Karpas-422 (cell line): ENCODE measurements at regions not wholly inside any gene's neighbourhood (a gene's known extent, or its start where the extent isn't known, plus 50 kb on each side); places are given as distances from the start of the nearest gene placed in this dataset.
"Not testable (repeated sequence)": the region's sequence is repeated elsewhere in the genome, so short reads cannot be mapped to it uniquely, and the experiment has no call there.

Experiments
- DNase-seq: peaks from one replicate; pipeline ENCODE4 v3.0.0-alpha.2; 2015
- H2AFZ ChIP-seq: fragments of 200-600 bp; sonication (generic); 2 replicates; pipeline ENCODE4 v1.6.1; 2014; ENCODE audit warnings: antibody characterized with exemption, low read length, mixed read lengths
- H3K27ac ChIP-seq: fragments of 200-600 bp; sonication (generic); 2 replicates; pipeline ENCODE4 v1.5.1; 2014; ENCODE audit warnings: mild to moderate bottlenecking, low read length, moderate library complexity
- H3K27me3 ChIP-seq: fragments of 200-600 bp; sonication (generic); 2 replicates; pipeline ENCODE4 v1.6.1; 2014; ENCODE audit warnings: low read length, mixed read lengths
- H3K36me3 ChIP-seq: fragments of 200-600 bp; sonication (generic); 2 replicates; pipeline ENCODE4 v1.6.1; 2014; ENCODE audit warnings: low read length, mixed read lengths; ENCODE audit not compliant: insufficient read depth
- H3K4me1 ChIP-seq: fragments of 200-600 bp; sonication (generic); 2 replicates; pipeline ENCODE4 v1.6.1; 2014; ENCODE audit warnings: mild to moderate bottlenecking, low read length, mixed read lengths
- H3K4me2 ChIP-seq: fragments of 200-600 bp; sonication (generic); 2 replicates; pipeline ENCODE4 v1.6.1; 2014; ENCODE audit warnings: low read length, low read depth, mild to moderate bottlenecking; ENCODE audit not compliant: poor library complexity, severe bottlenecking
- H3K4me3 ChIP-seq: fragments of 200-600 bp; sonication (generic); 2 replicates; pipeline ENCODE4 v1.5.1; 2014; ENCODE audit warnings: mild to moderate bottlenecking, antibody characterized with exemption, low read length, mixed read lengths
- H3K79me2 ChIP-seq: fragments of 200-600 bp; sonication (generic); 2 replicates; pipeline ENCODE4 v1.6.1; 2014; ENCODE audit warnings: mild to moderate bottlenecking, low read length, mixed read lengths
- H3K9ac ChIP-seq: fragments of 200-600 bp; sonication (generic); 2 replicates; pipeline ENCODE4 v1.6.0; 2014; ENCODE audit warnings: low read length
- H3K9me2 ChIP-seq: fragments of 200-600 bp; sonication (generic), shearing (Covaris generic); replicated peaks from 2 replicates; pipeline ENCODE4 v1.6.0; 2014; ENCODE audit warnings: mild to moderate bottlenecking, low read length, moderate library complexity; ENCODE audit not compliant: insufficient read depth
- H3K9me3 ChIP-seq: fragments of 300-700, 200-600 bp; sonication (generic); 2 replicates; pipeline ENCODE4 v1.6.1; 2014; ENCODE audit warnings: low read length, mixed read lengths
- H4K20me1 ChIP-seq: fragments of 200-600 bp; sonication (generic); 2 replicates; pipeline ENCODE4 v1.6.1; 2014; ENCODE audit warnings: mild to moderate bottlenecking, antibody characterized with exemption, low read length, low read depth; ENCODE audit not compliant: insufficient read depth

- H2AFZ ChIP-seq, DNase-seq, H3K27ac ChIP-seq, H3K4me2 ChIP-seq, H3K9ac ChIP-seq, H3K27me3 ChIP-seq, H3K9me3 ChIP-seq, H3K4me1 ChIP-seq, H3K9me2 ChIP-seq, H4K20me1 ChIP-seq, H3K36me3 ChIP-seq, H3K79me2 ChIP-seq, H3K4me3 ChIP-seq: not testable (repeated sequence)
These were observed 1161.9 kb downstream of the IGSF11 start for GRCh38 chr3:117872594-117873248.

GRCh38 chr3:117873249-117873600, 1161.4 kb downstream of the IGSF11 start:
- Histone ChIP-seq H3K27me3 (peaks cover 2% of the 10 kb centered on the region; the same call in 1 of the 2 replicates), H3K9ac (no peak overlapping the region), H3K79me2 (no peaks in the 10 kb centered on the region), H2AFZ (no peak overlapping the region), H3K9me3 (no peaks in the 10 kb centered on the region), H3K27ac (no peak overlapping the region), H3K4me1 (no peaks in the 10 kb centered on the region), H3K9me2 (no peaks in the 10 kb centered on the region), H4K20me1 (no peaks in the 10 kb centered on the region), H3K4me3 (no peak overlapping the region), H3K36me3 (no peaks in the 10 kb centered on the region), H3K4me2 (no peak overlapping the region)
- DNase-seq = no peak

- no peaks in the 10 kb centered on the region for H3K9me2 ChIP-seq
These were observed 1160.5 kb downstream of the IGSF11 start for GRCh38 chr3:117874028-117874690.

GRCh38 chr3:117874904-117875874, 1159.5 kb downstream of the IGSF11 start:
- Histone ChIP-seq H3K79me2 (no peaks in the 10 kb centered on the region), H3K27me3 (peaks cover 2% of the 10 kb centered on the region; the same call in 1 of the 2 replicates), H3K27ac (no peak overlapping the region), H2AFZ (no peak overlapping the region), H4K20me1 (no peaks in the 10 kb centered on the region), H3K9me3 (no peaks in the 10 kb centered on the region), H3K9me2 (no peaks in the 10 kb centered on the region), H3K4me1 (no peaks in the 10 kb centered on the region), H3K9ac (no peak overlapping the region), H3K36me3 (no peaks in the 10 kb centered on the region), H3K4me2 (no peak overlapping the region), H3K4me3 (no peak overlapping the region)
- no peak for DNase-seq

More at GRCh38 chr3:117874028-117874690, 1160.5 kb downstream of the IGSF11 start:
- no peak overlapping the region for H3K4me3 ChIP-seq
- H4K20me1 ChIP-seq = no peaks in the 10 kb centered on the region
- no peak for DNase-seq
- no peaks in the 10 kb centered on the region for H3K79me2 ChIP-seq
- H3K27me3 ChIP-seq = peaks cover 2% of the 10 kb centered on the region; the same call in 1 of the 2 replicates
- H3K36me3 ChIP-seq = no peaks in the 10 kb centered on the region
- no peak overlapping the region for H3K9ac ChIP-seq
- no peaks in the 10 kb centered on the region for H3K4me1 ChIP-seq
- H2AFZ ChIP-seq = no peak overlapping the region
- H3K4me2 ChIP-seq = no peak overlapping the region
- no peak overlapping the region for H3K27ac ChIP-seq
- H3K9me3 ChIP-seq = no peaks in the 10 kb centered on the region

GRCh38 chr3:117875887-117876286, 1158.8 kb downstream of the IGSF11 start:
- H3K9ac ChIP-seq = no peak overlapping the region
- H3K27ac ChIP-seq = no peak overlapping the region
- H3K4me2 ChIP-seq = no peak overlapping the region
- H2AFZ ChIP-seq = no peak overlapping the region
- DNase-seq = no peak
- no peaks in the 10 kb centered on the region for H3K79me2 ChIP-seq
- no peaks in the 10 kb centered on the region for H3K4me1 ChIP-seq
- H4K20me1 ChIP-seq = no peaks in the 10 kb centered on the region
- H3K27me3 ChIP-seq = peaks cover 2% of the 10 kb centered on the region; the same call in 1 of the 2 replicates
- H3K36me3 ChIP-seq = no peaks in the 10 kb centered on the region
- no peaks in the 10 kb centered on the region for H3K9me3 ChIP-seq
- H3K9me2 ChIP-seq = no peaks in the 10 kb centered on the region
- H3K4me3 ChIP-seq = no peak overlapping the region

GRCh38 chr3:117880638-117881037, 1154.0 kb downstream of the IGSF11 start:
- no peaks in the 10 kb centered on the region for H3K9me2 ChIP-seq
- no peaks in the 10 kb centered on the region for H3K9me3 ChIP-seq

GRCh38 chr3:117881210-117881609, 1153.4 kb downstream of the IGSF11 start:
- no peak for DNase-seq
- H2AFZ ChIP-seq = no peak overlapping the region

More at GRCh38 chr3:117880638-117881037, 1154.0 kb downstream of the IGSF11 start:
- Histone ChIP-seq H3K4me1 (peaks cover 10% of the 10 kb centered on the region), H3K4me3 (no peak overlapping the region), H3K9ac (no peak overlapping the region), H4K20me1 (no peaks in the 10 kb centered on the region), H3K36me3 (no peaks in the 10 kb centered on the region), H2AFZ (no peak overlapping the region), H3K27me3 (no peaks in the 10 kb centered on the region), H3K27ac (no peak overlapping the region), H3K79me2 (no peaks in the 10 kb centered on the region), H3K4me2 (no peak overlapping the region)
- DNase-seq = no peak

GRCh38 chr3:117885011-117885441, 1149.6 kb downstream of the IGSF11 start:
- H3K4me1 ChIP-seq = peaks cover 10% of the 10 kb centered on the region
- H3K9ac ChIP-seq = no peak overlapping the region
- peak; percentile 51 for DNase-seq
- H3K4me3 ChIP-seq = no peak overlapping the region
- no peaks in the 10 kb centered on the region for H3K9me3 ChIP-seq
- H3K79me2 ChIP-seq = no peaks in the 10 kb centered on the region
- no peaks in the 10 kb centered on the region for H3K9me2 ChIP-seq
- H4K20me1 ChIP-seq = no peaks in the 10 kb centered on the region
- no peaks in the 10 kb centered on the region for H3K27me3 ChIP-seq
- no peak overlapping the region for H3K4me2 ChIP-seq
- H2AFZ ChIP-seq = no peak overlapping the region
- no peaks in the 10 kb centered on the region for H3K36me3 ChIP-seq
- no peak overlapping the region for H3K27ac ChIP-seq

More at GRCh38 chr3:117881210-117881609, 1153.4 kb downstream of the IGSF11 start:
- Histone ChIP-seq H4K20me1 (no peaks in the 10 kb centered on the region), H3K4me1 (peaks cover 10% of the 10 kb centered on the region), H3K4me2 (no peak overlapping the region), H3K9me2 (no peaks in the 10 kb centered on the region), H3K79me2 (no peaks in the 10 kb centered on the region), H3K36me3 (no peaks in the 10 kb centered on the region), H3K9ac (no peak overlapping the region), H3K27ac (no peak overlapping the region), H3K4me3 (no peak overlapping the region), H3K9me3 (no peaks in the 10 kb centered on the region), H3K27me3 (no peaks in the 10 kb centered on the region)
